ENCODE measurements at regions not wholly inside any gene's neighbourhood (a gene's known extent, or its start where the extent isn't known, plus 50 kb on each side); places are given as distances from the start of the nearest gene placed in this dataset.

DNA sequence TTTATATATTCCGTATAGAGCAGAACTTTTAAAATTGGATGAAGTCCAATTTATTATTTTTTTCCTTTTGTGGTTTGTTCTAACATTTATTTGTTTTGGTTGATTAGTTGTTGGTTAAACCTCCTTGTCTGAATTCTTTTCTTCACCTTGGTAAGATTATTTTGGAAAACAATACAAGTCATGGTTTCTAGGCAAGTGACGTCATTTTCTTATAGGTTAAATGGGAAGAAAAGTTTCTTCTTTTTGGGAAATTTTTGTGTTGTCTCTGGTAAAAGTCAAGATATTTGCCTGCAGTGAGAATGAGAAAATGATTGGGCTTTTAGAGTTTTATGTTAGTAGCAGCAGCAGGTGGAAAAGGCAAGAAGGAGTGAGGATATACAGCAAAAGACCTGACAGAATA is 197.9 kb downstream of the OTOR start:
- DNase-seq (ENCODE audit: low read depth), result no peak

DNA sequence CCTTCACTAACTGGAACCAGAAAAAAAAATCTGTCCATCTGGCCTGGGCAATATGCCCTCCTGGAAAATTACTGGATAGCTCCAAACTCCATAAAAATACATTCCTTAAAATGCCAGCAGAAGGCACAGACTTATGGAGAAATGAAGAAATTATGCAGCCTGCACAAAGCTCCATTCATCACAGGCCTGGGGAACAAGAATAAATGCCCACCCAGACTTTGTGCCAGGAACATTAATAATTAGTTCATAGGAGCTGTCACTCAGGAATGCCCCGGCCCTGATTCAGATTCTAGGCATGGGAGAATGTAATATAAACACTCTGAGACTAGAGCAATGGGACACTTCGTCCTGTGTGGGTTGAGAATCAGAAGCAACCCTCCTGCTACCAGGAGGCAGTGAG is 199.3 kb downstream of the OTOR start:
- peak; percentile 10 for DNase-seq (ENCODE audit: low read depth)

DNA sequence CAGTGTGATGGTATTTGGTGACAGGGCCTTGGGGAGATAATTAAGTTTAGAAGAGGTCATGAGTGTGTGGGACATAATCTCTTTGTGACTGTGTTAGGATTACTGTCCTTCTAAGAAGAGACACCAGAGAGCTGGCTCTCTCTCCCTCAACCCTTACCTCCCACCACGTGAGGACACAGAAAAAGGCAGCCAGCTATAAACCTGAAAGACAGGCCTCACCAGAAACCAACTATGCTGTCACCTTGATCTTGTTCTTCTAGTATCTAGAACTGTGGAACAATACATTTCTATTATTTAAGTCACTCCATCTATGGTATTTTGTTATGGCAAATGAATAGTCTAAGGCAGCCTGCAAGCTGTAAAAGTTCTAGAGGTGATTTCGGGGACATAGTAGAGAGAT is 203.7 kb downstream of the OTOR start:
- no peak for DNase-seq (ENCODE audit: low read depth)

DNA sequence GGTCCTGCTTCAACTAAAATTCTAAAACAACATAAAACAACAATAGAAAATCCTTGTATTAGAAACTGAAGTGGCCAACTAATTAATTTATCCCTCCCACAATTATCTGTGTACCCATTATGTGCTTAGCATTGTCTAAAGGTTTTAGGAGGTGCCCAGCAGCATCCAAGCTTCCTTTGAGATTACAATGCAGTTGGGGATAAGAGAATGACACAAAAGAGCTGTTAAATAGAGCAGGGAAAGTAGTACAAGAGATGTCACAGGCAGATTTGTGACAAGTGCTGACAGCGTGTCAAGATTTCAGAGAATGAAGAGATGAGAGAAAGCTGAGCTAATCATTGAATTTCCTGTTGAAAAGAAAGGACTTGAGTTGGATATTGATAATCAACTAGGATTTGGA is 204.8 kb downstream of the OTOR start:
- no peak for DNase-seq (ENCODE audit: low read depth)

DNA sequence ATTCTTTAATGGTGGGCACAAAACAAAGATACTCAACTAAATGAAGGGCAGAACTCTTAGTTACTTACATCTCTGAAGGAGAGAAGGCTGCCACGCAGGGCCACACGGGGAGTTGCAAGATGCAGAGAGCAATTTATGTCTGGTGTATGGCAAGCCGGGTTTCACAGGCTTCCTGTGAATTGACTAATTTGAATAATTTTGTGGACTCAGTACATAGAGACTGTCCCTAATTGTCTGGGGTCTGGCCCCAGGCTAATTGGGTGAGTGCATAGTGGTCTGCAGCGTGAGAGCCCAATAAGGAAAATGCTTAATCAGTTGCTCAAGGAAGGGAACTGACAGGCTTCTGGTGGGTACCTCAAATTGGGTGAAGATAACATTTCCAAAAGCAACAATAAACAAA is 205.7 kb downstream of the OTOR start:
- no peak for DNase-seq (ENCODE audit: low read depth)

DNA sequence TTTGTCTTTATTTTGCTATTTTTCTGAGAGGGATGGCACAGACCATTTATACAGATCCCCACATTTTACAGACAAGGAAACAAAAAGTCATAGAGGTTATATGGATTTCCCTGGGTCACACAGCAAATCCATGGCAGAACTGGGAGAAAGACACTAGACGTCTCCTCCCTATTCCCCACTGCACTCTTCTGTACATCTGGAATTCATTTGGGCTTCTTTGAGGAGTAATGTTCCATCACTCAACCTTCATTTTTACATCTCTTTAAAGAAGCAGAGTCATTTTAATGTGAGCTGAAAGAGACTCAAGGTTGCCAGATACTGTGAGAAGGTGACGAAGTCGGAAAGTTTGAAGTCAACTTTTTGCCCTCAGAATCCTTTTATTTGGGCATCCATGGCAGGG is 207.3 kb downstream of the OTOR start:
- no peak for DNase-seq (ENCODE audit: low read depth)

DNA sequence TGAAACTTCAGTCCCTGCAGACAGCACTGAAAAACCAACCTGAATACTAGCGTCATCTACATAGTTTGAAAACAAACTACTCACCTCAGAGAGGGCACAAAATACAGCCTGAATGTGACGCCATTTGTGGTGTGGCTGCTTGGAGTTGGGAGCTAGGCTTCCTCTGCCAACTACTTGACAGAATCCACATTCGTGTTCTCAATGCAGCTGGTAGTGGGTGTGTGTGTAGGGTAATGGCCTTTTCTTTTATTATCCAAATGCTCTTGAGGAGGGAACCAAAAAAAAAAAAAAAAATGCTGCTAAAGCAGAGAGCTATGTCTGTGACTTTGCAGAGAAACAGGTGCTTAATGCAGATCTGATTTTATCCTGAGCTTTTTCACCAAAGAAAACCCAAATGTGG is 207.8 kb downstream of the OTOR start:
- DNase-seq (ENCODE audit: low read depth), result no peak

DNA sequence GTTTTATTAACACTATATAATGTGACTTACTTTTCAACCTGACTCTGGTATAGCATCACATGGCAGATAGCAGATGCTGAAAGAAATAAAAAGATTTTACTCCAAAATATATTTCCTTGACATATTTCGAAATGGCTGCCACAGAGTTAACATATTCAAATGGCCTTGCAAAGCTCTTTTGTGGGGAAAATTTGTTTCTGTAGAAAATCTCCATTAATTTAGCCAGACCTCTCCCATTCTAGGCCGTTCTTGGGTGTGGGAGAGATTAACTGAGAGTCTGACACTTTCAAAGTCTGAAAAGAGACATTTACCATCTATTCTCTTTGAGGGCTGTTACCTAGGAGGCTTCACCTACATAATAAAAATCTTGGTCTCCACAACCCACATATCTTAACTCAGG is 217.2 kb downstream of the OTOR start:
- no peak for DNase-seq (ENCODE audit: low read depth)

DNA sequence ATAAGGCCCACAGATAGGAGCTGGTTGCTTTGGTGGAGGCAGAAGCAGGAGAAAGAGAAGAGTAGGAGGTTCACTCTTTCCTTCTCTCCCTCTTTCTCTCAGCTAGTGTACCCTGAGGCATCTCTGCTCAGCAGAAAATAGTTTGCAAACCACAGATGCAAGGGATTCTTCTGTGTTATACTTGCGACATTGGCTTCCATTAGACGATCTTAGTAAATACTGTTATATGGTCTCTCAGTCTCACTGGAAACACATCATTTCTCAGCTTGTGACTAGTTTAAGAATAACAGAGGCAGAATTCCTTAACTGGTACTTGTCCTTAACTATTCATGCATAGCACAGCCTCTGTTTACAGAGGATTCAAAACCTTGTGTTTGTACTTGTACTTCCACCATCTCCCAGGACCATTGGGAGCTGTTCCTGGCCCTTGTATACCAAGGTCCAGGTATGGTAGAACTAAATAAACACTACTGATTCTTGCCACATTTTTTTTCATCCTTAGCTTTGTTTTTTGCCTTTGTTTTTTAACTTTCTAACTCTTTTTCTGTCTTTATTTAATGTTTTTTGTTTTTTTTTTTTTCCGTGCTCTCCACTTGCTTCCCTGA is 218.2 kb downstream of the OTOR start:
- peak; percentile 7 for DNase-seq (ENCODE audit: low read depth)

DNA sequence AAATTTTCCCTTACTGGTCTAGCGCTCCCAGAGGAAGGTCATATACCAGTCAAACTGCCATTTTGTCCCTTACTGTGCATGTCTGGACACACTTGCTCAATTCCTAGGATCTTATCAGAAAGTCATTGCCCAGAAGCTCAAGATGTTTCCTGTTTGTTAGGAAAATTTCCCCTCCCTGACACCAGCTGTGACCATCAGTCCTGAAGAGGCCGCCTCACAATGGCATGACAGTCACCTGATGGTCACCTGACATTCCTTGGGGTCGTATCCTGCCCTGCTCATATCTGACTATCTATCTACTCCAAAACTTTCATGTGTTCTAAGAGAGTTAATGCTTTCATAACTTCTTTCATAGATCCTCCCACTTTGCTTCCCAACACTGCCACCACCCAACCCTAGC is 219.9 kb downstream of the OTOR start:
- no peak for DNase-seq (ENCODE audit: low read depth)

DNA sequence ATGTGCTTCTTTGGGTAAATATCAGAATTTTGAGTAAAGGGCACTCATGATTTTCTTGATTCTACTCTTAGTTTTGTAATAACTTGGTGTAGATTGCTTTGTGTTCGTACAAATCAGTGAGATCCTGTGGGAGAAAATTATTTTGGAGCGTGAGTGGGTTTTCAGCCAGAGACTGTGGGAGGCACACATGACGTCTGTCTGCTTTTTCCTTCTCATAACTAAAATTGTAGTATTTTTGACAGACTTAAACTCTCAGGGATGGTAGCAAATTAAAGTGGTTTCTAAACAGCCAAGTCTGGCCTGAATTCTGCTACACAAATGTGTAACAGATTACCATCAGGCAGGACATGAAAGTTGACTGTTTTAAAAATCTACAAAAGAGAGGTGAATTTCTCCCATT is 222.6 kb downstream of the OTOR start:
- DNase-seq (ENCODE audit: low read depth), result no peak

DNA sequence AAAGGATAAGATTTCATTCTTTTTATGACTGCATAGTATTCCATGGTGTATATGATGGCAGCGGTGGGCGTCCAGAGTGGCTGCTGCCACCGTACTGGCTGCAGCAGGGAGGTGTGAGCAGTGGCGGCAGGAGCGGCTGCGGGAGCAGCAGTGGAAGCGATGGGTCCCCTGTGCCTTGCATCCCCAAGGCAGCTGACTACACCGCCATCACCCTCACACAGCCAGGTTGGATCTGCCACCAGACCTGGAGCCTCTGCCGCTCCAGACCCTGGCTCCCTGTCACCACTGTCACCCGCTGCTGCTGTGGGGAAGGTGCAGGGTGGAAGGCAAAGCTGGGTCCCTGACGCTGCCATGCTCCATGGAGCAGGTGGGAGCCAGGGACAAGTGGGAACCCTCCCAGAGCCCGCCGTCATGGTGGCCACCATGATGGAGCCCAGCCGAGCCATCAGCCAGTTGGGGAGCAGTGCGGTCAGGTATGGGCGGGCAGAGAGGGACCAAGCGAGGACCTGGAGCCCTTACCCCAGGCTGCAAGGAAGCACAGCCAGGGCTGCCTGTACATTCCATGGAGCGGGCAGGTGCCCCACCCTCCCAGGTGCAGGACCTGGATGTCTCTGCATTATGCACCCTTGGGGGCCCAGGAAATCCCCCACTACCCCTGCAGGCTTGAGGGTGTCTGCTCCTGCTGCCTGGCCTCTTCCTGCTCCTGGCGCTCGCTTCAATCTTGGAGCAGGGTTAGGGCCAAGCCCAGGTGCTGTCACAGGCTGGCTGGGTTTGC is 226.1 kb downstream of the OTOR start:
- no peak for DNase-seq (ENCODE audit: low read depth)

DNA sequence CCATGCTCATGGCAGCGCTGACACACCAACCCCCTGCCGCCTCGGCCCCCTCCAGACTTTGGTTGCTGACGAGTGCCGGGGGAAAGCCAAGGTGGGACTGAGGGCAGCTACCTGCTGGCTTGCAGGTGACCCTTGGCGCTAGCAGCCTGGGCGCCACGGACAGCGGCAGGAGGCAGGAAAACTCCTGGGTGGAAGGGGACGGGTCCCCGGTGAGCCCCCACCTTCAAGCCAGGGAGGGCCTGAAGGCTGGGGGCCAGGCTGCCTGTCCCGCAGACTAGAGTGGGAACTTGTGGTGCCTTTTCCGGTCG is 226.7 kb downstream of the OTOR start:
- no peak for DNase-seq (ENCODE audit: low read depth)

DNA sequence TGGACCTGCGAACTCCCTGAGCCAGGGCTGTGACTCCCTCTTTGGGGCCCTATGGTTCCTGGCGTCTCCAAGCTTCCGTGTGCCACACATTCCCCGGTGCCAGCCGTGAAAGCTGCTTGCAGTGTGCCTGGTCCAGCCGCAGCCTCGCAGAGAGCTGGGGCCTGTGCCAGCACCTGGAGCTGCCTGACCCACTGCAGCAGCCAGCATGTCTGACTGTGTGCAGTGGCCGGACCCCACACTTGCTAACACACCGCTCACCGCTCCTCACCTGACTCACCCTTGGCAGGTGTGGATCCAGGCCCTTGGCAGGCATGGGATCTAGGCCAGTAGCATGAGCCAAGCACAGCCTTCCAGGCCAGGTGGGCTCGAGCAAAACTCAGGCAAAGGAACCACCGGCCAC is 227.5 kb downstream of the OTOR start:
- DNase-seq (ENCODE audit: low read depth), result no peak

DNA sequence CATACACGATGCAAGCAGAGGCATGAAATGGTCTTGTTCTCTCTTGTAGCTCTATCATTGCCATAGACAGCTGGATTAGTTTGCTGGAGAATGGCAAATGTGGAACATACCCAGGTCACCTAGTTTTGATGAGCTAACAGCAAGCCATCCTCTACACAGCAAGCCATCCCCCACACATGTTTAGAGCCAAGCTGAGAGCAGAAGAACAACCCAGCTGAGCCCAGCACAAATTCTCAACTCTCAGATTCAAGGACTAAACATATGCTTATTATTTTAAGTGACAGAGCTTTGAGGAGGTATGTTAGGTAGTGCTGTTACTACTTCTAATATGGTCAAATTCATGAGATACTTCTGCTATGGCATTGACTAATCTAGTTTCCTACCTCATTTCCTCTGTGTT is 230.3 kb downstream of the OTOR start:
- DNase-seq (ENCODE audit: low read depth), result no peak

DNA sequence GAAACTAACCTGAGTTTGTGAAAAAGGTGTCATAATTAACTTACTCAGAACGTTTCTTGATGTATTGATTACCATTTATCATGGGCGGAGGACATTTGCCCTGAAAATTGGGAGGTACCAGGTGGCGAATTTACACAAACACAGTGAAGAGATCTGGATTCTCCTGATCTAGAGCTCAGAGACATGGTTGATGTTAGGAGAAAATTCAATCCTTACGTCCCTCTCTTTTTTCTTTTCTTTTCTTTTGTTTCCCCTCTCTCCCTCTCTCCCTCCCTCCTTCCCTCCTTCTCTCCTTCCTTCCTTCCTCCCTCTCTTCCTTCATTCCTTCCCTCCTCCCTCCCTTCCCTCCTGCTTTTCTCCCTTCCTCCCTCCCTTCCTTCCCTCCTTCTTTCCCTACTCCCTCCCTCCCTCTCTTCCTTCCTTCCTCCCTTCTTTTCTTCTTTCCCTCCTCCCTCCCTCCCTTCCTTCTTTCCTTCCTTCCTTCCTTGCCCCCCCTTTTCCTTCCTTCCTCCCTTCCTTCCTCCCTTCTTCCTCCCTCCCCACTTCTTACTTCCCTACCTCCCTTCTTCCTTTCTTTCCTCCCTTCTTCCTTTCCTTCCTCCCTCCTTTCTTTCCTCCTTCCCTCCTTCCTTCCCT is 234.1 kb downstream of the OTOR start:
- no peak for DNase-seq (ENCODE audit: low read depth)

DNA sequence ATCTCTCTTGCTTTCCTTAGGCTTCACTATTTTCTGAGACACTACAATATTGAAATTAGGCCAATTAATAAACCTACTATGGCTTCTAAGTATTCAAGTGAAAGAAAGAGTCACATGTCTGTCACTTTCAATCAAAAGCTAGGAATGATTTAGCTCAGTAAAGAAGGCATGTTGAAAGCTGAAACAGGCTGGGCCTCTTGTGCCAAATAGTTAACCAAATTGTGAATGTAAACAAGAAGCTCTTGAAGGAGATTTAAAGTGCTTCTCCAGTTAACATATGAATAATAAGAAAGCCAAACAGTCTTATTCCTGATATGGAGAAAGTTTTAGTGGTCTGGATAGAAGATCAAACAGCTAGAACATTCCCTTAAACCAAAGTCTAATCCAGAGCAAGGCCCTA is 236.3 kb downstream of the OTOR start:
- DNase-seq (ENCODE audit: low read depth), result no peak

DNA sequence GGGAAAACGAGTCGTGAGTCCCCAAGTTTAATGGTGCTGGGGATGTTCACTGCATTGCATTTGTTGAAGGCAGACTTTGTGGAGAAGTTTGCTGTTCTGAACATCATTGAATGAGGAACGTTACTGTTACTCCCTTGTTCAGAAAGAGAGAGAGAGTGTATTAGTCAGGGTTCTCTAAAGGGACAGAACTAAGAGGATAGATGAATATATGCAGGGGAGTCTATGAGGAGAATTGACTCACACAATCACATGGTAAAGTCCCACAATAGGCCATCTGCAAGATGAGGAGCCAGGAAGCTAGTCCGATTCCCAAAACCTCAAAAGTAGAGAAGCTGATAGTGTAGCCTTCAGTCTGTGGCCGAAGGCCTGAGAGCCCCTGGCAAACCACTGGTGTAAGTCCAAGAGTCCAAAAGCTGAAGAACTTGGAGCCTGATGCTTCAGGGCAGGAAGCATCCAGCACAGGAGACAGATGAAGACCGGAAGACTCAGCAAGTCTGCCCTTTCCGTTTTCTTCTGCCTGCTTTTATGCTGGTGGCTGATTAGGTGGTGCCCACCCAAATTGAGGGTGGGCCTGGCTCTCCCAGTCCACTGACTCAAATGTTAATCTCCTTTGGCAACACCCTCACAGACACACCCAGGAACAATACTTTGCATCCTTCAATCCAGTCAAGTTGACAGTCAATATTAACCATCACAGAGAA is 223.5 kb upstream of the PCSK2 start:
- DNase-seq (ENCODE audit: low read depth), result no peak

DNA sequence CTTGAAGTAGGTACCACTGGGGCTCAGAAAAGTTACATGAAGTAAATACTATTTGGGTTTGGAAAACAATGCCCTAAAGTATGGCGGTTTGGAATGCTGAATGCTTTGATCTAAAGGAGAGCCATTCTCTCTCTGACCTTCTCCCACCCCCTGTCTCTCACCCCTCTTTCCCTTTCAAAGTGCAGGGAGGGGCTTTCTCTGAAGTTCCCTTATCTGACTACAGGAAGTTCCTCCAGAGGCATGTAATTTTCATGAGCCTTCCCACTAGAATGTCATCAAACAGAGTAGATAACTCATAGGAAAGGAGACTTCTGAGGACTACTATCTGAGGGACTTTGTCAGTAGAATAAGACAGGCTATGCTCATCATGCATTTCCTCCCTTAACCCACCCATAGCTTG is 216.7 kb upstream of the PCSK2 start:
- DNase-seq (ENCODE audit: low read depth), result no peak

DNA sequence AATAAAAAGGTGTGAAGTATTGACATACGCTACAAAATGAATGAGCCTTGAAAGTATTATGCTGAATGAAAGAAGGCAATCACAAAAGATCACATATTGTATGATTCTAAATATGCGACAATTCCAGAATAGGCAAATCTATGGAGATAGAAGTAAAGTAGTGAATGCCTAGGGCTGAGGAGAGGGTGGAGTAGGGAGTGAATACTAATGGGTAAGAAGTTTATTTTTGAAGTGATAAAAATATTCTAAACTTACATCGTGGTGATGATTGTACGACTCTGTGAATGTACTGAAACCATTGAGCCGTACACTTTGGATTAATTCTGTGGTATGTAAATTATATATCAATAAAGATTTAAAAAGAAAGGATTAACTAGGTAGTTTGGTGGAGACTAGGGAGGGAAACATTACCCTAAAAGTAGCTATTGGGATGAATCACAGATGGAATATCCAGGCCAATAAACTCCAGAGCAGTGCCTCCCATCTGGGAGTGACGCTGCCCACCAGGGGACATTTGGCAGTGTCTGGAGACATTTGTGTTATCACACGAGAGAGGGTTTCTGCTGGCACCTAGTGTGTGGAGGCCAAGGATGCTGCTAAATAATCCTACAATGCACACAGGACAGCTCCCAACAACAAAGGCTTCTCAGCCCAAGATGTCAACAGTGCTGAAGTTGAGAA is 214.2 kb upstream of the PCSK2 start:
- no peak for DNase-seq (ENCODE audit: low read depth)

DNA sequence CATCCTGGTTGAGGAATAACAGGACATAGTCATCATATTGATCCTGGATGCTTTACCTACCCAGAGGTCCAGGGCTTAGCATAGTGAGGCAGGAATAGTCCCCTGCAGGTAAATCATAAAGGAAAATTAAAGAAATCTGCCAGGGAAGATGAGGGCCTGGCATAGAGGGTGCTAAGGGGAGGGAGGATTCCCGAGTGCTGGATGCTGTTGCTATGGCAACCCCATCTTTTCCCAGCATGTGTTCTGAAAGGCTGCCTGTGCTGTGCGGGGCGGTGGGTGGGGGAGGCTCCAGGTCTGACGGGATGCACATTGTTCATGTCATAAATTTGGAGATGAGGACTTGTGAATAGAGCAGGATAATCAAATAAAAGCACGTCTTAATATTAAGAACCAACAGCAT is 212.6 kb upstream of the PCSK2 start:
- DNase-seq (ENCODE audit: low read depth), result no peak

DNA sequence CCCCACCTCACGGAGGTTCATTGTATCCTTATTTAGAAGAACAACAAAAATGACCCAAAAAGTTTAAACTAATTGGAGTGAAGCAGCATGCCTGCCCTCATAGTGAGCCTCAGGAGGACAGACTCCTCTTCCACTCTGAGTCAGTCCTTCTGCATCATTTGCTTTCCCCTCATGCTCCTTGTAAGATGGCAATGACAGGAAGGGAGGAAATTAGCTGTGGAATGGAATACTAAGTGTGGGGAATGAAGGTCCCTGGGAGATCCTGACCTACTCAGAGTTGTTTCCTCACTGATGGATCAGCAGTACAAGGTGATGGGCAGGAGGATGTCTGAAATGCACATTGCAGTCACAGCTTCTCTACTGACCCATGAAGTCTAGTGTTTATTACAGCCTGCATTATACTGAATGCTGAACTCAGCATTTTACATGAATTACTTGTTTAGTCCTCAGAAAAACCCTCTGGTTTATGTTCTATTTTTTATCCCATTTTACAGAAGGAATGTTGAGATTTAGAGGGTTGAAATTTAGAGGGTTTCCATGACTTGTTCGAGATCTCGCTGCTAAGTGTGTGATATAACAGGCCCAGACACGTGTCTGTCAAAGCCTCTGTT is 212.0 kb upstream of the PCSK2 start:
- DNase-seq (ENCODE audit: low read depth), result no peak
